ENCODE measurements at regions not wholly inside any gene's neighbourhood (a gene's known extent, or its start where the extent isn't known, plus 50 kb on each side); places are given as distances from the start of the nearest gene placed in this dataset.

GRCh38 chr4:156560701-156561100 is 410.9 kb downstream of the PDGFC start:
- H3K4me1 Mint-ChIP-seq, result peaks cover 22% of the 10 kb centered on the region
- H3K4me3 Mint-ChIP-seq, result no peak overlapping the region
- peaks cover 4% of the 10 kb centered on the region for H3K36me3 Mint-ChIP-seq (ENCODE audit: low read depth)
- peak overlapping the region in 1 of 3 experiments; percentile 2 for H3K27ac Mint-ChIP-seq
- peaks cover 12% of the 10 kb centered on the region for H3K9me3 Mint-ChIP-seq
- H3K27me3 Mint-ChIP-seq (ENCODE audit: low read depth), result no peaks in the 10 kb centered on the region
- TF ChIP-seq CTCF (IDR thresholded peaks at IDR 0.05; ENCODE audit: unreplicated experiment in 3 of 3), result no peak

- Mint-ChIP-seq H3K27ac (no peak overlapping the region), H3K9me3 (peaks cover 16% of the 10 kb centered on the region), H3K36me3 (ENCODE audit: low read depth) (peaks cover 4% of the 10 kb centered on the region), H3K27me3 (ENCODE audit: low read depth) (no peaks in the 10 kb centered on the region), H3K4me3 (no peak overlapping the region), H3K4me1 (peaks cover 17% of the 10 kb centered on the region)
- no peak for TF ChIP-seq CTCF (IDR thresholded peaks at IDR 0.05; ENCODE audit: unreplicated experiment in 3 of 3)
Measured at GRCh38 chr4:156559346-156559745, 412.3 kb downstream of the PDGFC start.

- Mint-ChIP-seq H3K4me1 (peaks cover 12% of the 10 kb centered on the region), H3K27ac (peak overlapping the region in 1 of 3 experiments; percentile 31), H3K9me3 (peaks cover 16% of the 10 kb centered on the region), H3K36me3 (ENCODE audit: low read depth) (peaks cover 4% of the 10 kb centered on the region), H3K4me3 (no peak overlapping the region), H3K27me3 (ENCODE audit: low read depth) (no peaks in the 10 kb centered on the region)
- no peak for TF ChIP-seq CTCF (IDR thresholded peaks at IDR 0.05; ENCODE audit: unreplicated experiment in 3 of 3)
Measured at GRCh38 chr4:156558373-156559025, 413.1 kb downstream of the PDGFC start.

GRCh38 chr4:156557920-156558319 is 413.7 kb downstream of the PDGFC start:
- Mint-ChIP-seq H3K9me3 (peaks cover 17% of the 10 kb centered on the region), H3K27me3 (ENCODE audit: low read depth) (no peaks in the 10 kb centered on the region), H3K27ac (no peak overlapping the region), H3K4me1 (peaks cover 11% of the 10 kb centered on the region), H3K4me3 (no peak overlapping the region), H3K36me3 (ENCODE audit: low read depth) (peaks cover 4% of the 10 kb centered on the region)
- TF ChIP-seq CTCF (IDR thresholded peaks at IDR 0.05; ENCODE audit: unreplicated experiment in 3 of 3), result no peak

- TF ChIP-seq CTCF (IDR thresholded peaks at IDR 0.05; ENCODE audit: unreplicated experiment in 3 of 3), result no peak
- H3K4me3 Mint-ChIP-seq, result no peak overlapping the region
- peaks cover 21% of the 10 kb centered on the region for H3K9me3 Mint-ChIP-seq
- H3K4me1 Mint-ChIP-seq, result peaks cover 6% of the 10 kb centered on the region
- H3K27me3 Mint-ChIP-seq (ENCODE audit: low read depth), result no peaks in the 10 kb centered on the region
- H3K36me3 Mint-ChIP-seq (ENCODE audit: low read depth), result peaks cover 4% of the 10 kb centered on the region
- H3K27ac Mint-ChIP-seq, result no peak overlapping the region
Measured at GRCh38 chr4:156556336-156556735, 415.3 kb downstream of the PDGFC start.

GRCh38 chr4:156553659-156554058 is 417.9 kb downstream of the PDGFC start:
- no peak overlapping the region for H3K4me3 Mint-ChIP-seq
- H3K27me3 Mint-ChIP-seq (ENCODE audit: low read depth), result no peaks in the 10 kb centered on the region
- no peaks in the 10 kb centered on the region for H3K4me1 Mint-ChIP-seq
- H3K27ac Mint-ChIP-seq, result no peak overlapping the region
- no peaks in the 10 kb centered on the region for H3K36me3 Mint-ChIP-seq (ENCODE audit: low read depth)
- no peak for TF ChIP-seq CTCF (IDR thresholded peaks at IDR 0.05; ENCODE audit: unreplicated experiment in 3 of 3)
- peaks cover 17% of the 10 kb centered on the region for H3K9me3 Mint-ChIP-seq

All from nephron (organoid).